ENCODE measurements at regions not wholly inside any gene's neighbourhood (a gene's known extent, or its start where the extent isn't known, plus 50 kb on each side); places are given as distances from the start of the nearest gene placed in this dataset.

- WGBS, 2 donors, result 53 to 74% methylated on average over 2 of the region's 2 CpGs
- no peaks in the 10 kb centered on the region for H3K36me3 ChIP-seq
- H3K27me3 ChIP-seq, result no peaks in the 10 kb centered on the region
- no peaks in the 10 kb centered on the region for H3K9me3 ChIP-seq
- no peak overlapping the region for H3K4me3 ChIP-seq
- no peak overlapping the region for H3K27ac ChIP-seq
- no peaks in the 10 kb centered on the region for H3K4me1 ChIP-seq
- intact Hi-C loops (cut with DNase I), result no loop called here
- no peak for ATAC-seq
- DNase-seq, result no peak
- TF ChIP-seq CTCF (IDR thresholded peaks at IDR 0.05), result no peak
Measured at GRCh38 chr13:85529218-85529594, 270.0 kb downstream of the SLITRK6 start.

DNA sequence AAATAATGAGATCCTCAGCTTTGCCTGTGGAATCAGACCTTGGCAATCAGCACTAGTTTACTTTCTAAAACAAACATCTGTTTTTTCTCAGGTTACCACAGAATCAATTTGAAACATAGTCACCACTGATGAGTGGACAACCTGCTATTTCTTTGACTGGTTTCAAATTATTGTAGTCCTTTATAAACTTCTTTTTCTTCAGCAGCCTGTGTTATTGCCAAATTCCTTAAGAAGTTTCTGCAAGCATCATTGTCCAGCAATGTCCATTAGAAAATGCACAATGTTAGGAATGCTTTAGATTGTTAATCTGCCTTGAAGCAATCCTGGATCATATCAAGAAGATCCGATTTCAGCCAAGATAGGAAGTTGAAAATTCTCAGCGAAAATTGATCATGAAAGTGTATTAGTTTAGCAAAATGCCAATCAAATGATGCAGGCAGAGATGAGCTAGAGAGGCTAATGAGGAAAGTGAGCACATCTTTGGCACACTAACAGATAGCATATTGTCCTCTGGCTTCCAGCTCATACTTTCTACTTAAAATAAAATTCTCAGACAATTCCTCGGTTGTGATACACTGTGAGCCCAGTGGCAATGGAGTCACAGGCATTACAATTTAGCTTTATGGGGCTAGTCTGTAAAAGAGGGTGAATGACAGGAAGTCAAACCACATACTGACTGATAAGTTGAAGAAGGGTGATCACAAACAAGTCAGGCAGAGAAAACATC, 270.6 kb downstream of the SLITRK6 start:
- H3K4me3 ChIP-seq, result no peak overlapping the region
- H3K27me3 ChIP-seq, result no peaks in the 10 kb centered on the region
- ATAC-seq, result no peak
- no peak overlapping the region for H3K27ac ChIP-seq
- TF ChIP-seq CTCF (IDR thresholded peaks at IDR 0.05), result no peak
- H3K4me1 ChIP-seq, result no peaks in the 10 kb centered on the region
- intact Hi-C loops (cut with DNase I), result no loop called here
- H3K9me3 ChIP-seq, result no peaks in the 10 kb centered on the region
- 43 to 58% methylated on average over 3 of the region's 3 CpGs for WGBS, 2 donors
- H3K36me3 ChIP-seq, result no peaks in the 10 kb centered on the region
- DNase-seq, result no peak

- Histone ChIP-seq H3K27me3 (no peaks in the 10 kb centered on the region), H3K9me3 (no peaks in the 10 kb centered on the region), H3K4me1 (no peaks in the 10 kb centered on the region), H3K27ac (no peak overlapping the region), H3K36me3 (no peaks in the 10 kb centered on the region), H3K4me3 (no peak overlapping the region)
- intact Hi-C loops (cut with DNase I), result no loop called here
- no peak for TF ChIP-seq CTCF (IDR thresholded peaks at IDR 0.05)
- no peak for ATAC-seq
- DNase-seq, result no peak
- 91 to 95% methylated on average over 4 of the region's 4 CpGs for WGBS, 2 donors
Measured at GRCh38 chr13:85527316-85527715, 271.9 kb downstream of the SLITRK6 start.

DNA sequence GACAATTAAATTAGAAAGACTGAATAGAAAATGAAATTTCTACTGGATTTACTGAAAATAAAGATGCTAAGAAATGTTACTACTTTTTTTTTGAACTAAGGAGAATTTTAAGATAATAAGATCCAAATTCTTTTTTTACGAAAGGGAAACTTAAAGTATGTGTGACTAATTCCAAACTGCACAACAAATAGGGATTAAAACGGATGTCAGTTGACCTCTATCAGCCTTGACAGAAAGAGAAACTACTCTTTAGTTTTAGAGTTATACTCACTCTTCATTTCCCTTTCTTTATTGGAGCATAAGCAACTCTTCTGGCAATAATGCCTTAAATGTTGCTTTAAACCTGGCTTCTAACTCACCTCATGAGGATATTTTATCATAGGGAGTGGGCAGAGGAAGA, 273.8 kb downstream of the SLITRK6 start:
- DNase-seq (no peak), ATAC-seq (no peak)
- Histone ChIP-seq H3K27me3 (no peaks in the 10 kb centered on the region), H3K4me3 (no peak overlapping the region), H3K9me3 (no peaks in the 10 kb centered on the region), H3K4me1 (no peaks in the 10 kb centered on the region), H3K27ac (no peak overlapping the region), H3K36me3 (no peaks in the 10 kb centered on the region)
- 52 to 58% methylated on average over 2 of the region's 2 CpGs for WGBS, 2 donors
- no peak for TF ChIP-seq CTCF (IDR thresholded peaks at IDR 0.05)
- intact Hi-C loops (cut with DNase I), result no loop called here
